ENCODE measurements at regions not wholly inside any gene's neighbourhood (a gene's known extent, or its start where the extent isn't known, plus 50 kb on each side); places are given as distances from the start of the nearest gene placed in this dataset.
"Not testable (repeated sequence)": the region's sequence is repeated elsewhere in the genome, so short reads cannot be mapped to it uniquely, and the experiment has no call there.

DNA sequence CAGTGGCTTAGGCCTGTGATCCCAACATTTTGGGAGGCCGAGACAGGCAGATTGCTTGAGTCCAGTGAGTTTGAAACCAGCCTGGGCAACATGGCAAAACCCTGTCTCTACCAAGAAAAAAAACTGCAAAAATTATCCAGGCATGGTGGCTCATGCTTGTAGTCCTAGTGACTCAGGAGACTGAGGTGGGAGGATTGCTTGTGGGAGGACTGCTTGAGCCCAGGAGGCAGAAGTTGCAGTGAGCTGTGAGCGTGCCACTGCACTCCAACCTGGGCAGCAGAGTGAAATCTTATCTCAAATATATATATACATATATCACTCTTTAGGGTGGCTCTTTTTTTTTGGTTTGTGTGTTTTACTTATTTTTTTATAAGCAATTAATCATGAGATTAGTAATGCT is 83.7 kb upstream of the WDR72 start:
- no peak for DNase-seq

DNA sequence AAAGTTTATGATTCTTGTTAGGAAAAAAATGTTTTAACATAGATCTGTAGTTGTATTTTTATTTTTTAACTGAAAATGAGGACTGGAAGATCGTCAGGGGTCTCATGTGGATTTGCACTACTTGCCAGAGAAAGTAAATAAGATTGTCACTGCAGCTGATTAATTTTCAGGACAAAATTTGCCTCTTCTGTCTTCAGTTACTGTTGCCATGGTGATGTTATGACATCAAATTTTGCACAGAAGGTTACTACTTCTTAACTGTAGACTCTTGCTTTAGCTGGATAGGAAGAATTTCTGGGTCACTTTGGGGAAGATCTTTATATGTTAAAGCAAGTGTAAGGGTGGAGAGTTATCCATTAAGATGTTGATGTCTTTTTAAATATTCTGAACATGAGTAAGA is 82.2 kb upstream of the WDR72 start:
- no peak for DNase-seq

- DNase-seq, result no peak
Measured at GRCh38 chr15:53840681-53841080, 81.2 kb upstream of the WDR72 start.

GRCh38 chr15:53837263-53837662 is 77.8 kb upstream of the WDR72 start:
- no peak for DNase-seq

DNA sequence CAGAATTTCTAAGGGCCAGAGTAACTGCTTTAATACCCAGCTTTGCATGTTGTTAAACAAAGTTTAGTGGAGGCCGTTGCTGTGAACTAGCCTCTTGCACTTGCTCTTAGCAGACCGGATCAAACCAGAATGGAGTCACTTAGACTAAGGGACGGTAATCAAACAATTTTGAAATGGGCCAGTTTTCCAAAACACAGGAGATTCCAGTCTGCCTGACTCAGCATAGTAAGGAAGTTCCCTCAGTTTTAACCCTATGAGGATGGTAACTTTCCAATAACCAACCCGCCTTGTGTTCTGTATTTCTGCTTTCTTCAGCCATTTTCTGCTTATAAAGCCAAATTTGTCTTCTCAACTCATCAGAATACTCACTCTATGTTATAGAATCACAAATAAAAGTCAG is 77.2 kb upstream of the WDR72 start:
- DNase-seq, result no peak

- no peak for DNase-seq
Measured at GRCh38 chr15:53835309-53835708, 75.8 kb upstream of the WDR72 start.

GRCh38 chr15:53834214-53834613 is 74.8 kb upstream of the WDR72 start:
- peak; percentile 22 for DNase-seq

DNA sequence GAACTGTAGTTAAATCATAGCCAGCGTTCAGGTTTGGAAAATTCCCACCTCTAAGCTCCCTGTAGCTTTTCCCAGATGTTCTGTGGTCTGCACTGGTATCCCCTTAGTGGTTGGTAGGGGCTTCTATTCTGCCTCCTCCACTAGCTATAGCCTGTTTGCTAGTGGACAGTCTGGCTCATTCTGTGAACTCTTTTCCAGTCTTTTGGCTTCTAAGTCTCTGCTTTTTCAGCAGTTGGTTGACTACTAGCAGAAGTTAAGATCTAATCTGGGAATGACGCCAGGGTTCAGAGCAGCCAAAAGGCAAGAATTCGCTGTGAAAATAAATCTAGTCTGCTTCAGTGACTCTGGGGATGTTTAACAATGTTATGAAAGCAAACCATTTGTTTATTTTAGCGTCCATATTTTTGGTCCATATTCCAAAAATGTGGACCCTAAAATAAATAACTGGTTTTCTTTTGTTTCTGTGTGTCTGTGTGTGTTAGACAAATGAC is 73.7 kb upstream of the WDR72 start:
- peak; percentile 84 for DNase-seq

GRCh38 chr15:53831907-53832770 is 72.7 kb upstream of the WDR72 start:
- no peak for DNase-seq

DNA sequence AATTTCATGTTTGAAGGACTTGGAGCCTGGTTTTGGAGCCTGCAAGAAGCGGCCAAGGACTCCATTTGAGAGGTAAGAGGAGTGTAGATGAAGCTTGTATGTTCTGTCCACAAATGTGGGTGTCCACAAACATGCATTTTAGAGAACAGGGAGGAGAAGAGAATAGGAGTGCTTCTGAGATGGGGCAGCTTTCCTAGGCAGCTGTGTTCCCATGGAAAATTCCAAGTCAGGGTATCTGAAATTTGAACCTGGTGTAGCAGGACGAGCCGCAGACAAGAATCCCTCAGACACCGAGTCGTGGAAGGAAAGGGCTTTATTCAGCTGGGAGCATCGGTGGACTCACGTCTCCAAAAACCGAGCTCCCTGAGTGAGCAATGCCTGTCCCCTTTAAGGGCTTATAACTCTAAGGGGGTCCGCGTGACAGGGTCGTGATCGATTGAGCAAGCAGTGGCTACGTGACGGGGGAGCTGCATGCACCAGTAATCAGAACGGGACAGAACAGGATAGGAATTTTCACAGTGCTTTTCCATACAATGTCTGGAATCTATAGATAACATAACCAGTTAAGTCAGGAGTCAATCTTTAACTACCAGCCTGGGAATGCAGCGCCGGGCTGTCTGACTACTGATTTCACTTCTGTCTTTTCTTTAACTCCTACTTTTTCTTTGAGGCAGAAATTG is 71.4 kb upstream of the WDR72 start:
- DNase-seq, result no peak

- DNase-seq, result no peak
Measured at GRCh38 chr15:53829923-53830459, 70.5 kb upstream of the WDR72 start.

- no peak for DNase-seq
Measured at GRCh38 chr15:53829471-53829870, 70.0 kb upstream of the WDR72 start.

GRCh38 chr15:53827355-53827754 is 67.9 kb upstream of the WDR72 start:
- no peak for DNase-seq

GRCh38 chr15:53811530-53811929 is 52.1 kb upstream of the WDR72 start:
- no peak for DNase-seq

DNA sequence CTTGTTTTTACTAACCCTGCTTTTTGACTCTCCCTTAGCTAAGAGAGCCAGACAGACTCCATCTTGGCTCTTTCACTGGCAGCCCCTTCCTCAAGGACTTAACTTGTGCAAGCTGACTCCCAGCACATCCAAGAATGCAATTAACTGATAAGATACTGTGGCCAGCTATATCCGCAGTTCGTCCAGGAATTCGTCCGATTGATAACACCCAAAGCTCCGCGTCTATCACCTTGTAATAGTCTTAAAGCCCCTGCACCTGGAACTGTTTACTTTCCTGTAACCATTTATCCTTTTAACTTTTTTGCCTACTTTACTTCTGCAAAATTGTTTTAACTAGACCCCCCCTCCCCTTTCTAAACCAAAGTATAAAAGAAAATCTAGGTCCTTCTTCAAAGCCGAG is 50.8 kb upstream of the WDR72 start:
- not testable (repeated sequence) for DNase-seq
